ENCODE measurements at regions not wholly inside any gene's neighbourhood (a gene's known extent, or its start where the extent isn't known, plus 50 kb on each side); places are given as distances from the start of the nearest gene placed in this dataset.

DNA sequence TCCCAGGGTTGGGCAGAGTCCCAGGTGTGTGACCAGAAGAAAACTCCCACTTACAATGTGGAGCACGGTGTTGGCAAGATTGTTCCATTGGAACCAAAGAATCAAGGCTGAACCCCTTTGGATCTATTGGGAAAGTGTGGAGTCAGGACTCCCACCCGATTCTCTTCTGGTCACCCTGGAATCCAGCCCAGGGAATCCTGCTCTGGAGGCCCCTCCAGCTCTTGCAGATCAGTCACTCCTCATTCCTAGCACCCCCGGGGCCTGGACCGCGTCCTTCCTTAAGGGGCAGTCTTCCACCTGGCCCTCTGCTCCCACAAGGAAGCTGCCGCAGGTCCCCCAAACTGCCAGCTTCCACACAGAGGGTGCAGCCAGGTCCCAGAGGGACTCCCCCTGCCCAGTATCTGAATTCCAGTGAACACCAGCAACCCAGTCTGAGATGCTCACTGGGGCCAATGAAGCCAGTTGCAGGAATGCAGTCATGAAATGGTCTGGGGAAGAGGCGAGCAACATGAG is 170.1 kb downstream of the GADD45G start:
- Histone ChIP-seq H3K4me1 (ENCODE audit: insufficient read depth, low read length, poor library complexity, severe bottlenecking) (no peaks in the 10 kb centered on the region), H3K4me3 (ENCODE audit: low read depth, low read length, poor library complexity, severe bottlenecking) (no peak overlapping the region), H3K9me3 (ENCODE audit: low read depth, low read length, poor library complexity, severe bottlenecking) (no peaks in the 10 kb centered on the region), H3K27me3 (replicated peaks; ENCODE audit: insufficient read depth, low read depth, low read length, poor library complexity) (no peaks in the 10 kb centered on the region), H3K36me3 (ENCODE audit: insufficient read depth, low read length, poor library complexity, severe bottlenecking) (no peaks in the 10 kb centered on the region), H3K27ac (ENCODE audit: low read depth, low read length, poor library complexity, severe bottlenecking) (no peak overlapping the region)
- TF ChIP-seq, protein P1, sequence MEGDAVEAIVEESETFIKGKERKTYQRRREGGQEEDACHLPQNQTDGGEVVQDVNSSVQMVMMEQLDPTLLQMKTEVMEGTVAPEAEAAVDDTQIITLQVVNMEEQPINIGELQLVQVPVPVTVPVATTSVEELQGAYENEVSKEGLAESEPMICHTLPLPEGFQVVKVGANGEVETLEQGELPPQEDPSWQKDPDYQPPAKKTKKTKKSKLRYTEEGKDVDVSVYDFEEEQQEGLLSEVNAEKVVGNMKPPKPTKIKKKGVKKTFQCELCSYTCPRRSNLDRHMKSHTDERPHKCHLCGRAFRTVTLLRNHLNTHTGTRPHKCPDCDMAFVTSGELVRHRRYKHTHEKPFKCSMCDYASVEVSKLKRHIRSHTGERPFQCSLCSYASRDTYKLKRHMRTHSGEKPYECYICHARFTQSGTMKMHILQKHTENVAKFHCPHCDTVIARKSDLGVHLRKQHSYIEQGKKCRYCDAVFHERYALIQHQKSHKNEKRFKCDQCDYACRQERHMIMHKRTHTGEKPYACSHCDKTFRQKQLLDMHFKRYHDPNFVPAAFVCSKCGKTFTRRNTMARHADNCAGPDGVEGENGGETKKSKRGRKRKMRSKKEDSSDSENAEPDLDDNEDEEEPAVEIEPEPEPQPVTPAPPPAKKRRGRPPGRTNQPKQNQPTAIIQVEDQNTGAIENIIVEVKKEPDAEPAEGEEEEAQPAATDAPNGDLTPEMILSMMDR (conservative IDR thresholded peaks at IDR 0.05; ENCODE audit: low read depth, low read length), result no peak
- no peak for TF ChIP-seq EZH2 (IDR thresholded peaks at IDR 0.05; ENCODE audit: borderline replicate concordance, low read depth, low read length, poor library complexity, severe bottlenecking)
- no peak for DNase-seq (ENCODE audit: low spot score)
- ChIA-PET CTCF (no interaction called here), POLR2A (ENCODE audit: low non-redundant PET) (no interaction called here)
- no TSS peak for BruUV-seq (replicated peaks)
- intact Hi-C loops (cut with micrococcal nuclease; ENCODE audit: unreplicated experiment), result no loop called here

DNA sequence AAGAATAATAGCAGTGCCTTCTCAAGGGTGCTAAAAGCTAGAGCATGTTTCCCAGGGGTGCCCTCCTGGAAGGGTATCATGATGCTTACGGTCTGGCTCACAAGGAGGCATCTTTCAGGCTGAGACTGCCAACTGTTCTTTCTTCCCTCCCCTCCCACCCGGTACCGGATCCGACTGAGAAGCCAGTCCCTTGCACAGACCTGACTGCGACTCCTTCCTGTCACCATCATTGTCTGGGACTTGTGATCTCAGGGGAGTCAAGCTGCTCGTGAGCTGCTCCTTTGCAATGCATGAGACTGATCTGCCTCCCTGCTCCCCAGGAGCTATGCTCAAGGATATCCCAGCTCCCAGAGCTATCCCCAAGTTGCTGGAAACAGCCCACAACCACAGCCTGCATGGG is 170.8 kb downstream of the GADD45G start:
- Histone ChIP-seq H3K9me3 (ENCODE audit: low read depth, low read length, poor library complexity, severe bottlenecking) (no peaks in the 10 kb centered on the region), H3K36me3 (ENCODE audit: insufficient read depth, low read length, poor library complexity, severe bottlenecking) (no peaks in the 10 kb centered on the region), H3K27me3 (replicated peaks; ENCODE audit: insufficient read depth, low read depth, low read length, poor library complexity) (no peaks in the 10 kb centered on the region), H3K4me1 (ENCODE audit: insufficient read depth, low read length, poor library complexity, severe bottlenecking) (no peaks in the 10 kb centered on the region), H3K4me3 (ENCODE audit: low read depth, low read length, poor library complexity, severe bottlenecking) (no peak overlapping the region), H3K27ac (ENCODE audit: low read depth, low read length, poor library complexity, severe bottlenecking) (no peak overlapping the region)
- TF ChIP-seq EZH2 (IDR thresholded peaks at IDR 0.05; ENCODE audit: borderline replicate concordance, low read depth, low read length, poor library complexity, severe bottlenecking), result no peak
- TF ChIP-seq, protein P1 (conservative IDR thresholded peaks at IDR 0.05; ENCODE audit: low read depth, low read length), result no peak
- ChIA-PET POLR2A (ENCODE audit: low non-redundant PET) (no interaction called here), CTCF (no interaction called here)
- no TSS peak for BruUV-seq (replicated peaks)
- intact Hi-C loops (cut with micrococcal nuclease; ENCODE audit: unreplicated experiment), result no loop called here
- no peak for DNase-seq (ENCODE audit: low spot score)

DNA sequence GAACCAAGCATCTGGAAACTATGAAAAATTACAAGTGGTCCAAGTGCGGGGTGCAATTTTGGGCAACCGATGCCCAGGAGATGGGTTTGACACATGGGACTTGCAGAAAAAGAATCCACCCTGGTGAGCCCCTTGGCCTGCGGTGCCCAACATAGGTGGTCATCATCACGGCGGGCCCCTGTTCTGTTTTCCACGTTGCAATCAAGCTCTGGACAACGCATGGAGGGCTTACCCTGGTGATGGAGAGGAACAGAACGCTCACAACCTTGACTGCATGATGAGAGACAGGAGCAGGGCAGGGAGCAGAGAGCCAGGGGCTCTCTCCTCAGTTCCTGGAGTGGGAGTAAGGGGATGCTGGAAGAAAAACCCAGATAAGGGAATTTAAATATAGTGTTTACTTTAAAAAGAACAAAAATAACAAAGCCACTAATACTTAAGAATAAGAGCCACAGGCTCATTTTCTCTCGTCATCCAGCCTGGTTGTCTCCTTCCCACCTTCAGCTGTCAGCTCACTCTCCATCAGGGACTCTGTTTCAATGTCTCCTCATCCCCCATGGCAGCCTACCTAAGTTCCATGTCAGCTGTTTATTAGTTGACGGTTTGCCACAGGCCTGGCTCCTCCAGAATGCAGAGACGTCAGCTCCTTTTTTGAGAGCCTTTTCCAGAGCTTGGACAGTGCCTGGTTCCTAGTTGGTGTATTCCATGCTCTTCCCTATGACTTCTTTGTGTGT is 172.1 kb downstream of the GADD45G start:
- intact Hi-C loops (cut with micrococcal nuclease; ENCODE audit: unreplicated experiment), result no loop called here
- Histone ChIP-seq H3K36me3 (ENCODE audit: insufficient read depth, low read length, poor library complexity, severe bottlenecking) (no peaks in the 10 kb centered on the region), H3K4me1 (ENCODE audit: insufficient read depth, low read length, poor library complexity, severe bottlenecking) (no peaks in the 10 kb centered on the region), H3K4me3 (ENCODE audit: low read depth, low read length, poor library complexity, severe bottlenecking) (no peak overlapping the region), H3K9me3 (ENCODE audit: low read depth, low read length, poor library complexity, severe bottlenecking) (no peaks in the 10 kb centered on the region), H3K27ac (ENCODE audit: low read depth, low read length, poor library complexity, severe bottlenecking) (no peak overlapping the region), H3K27me3 (replicated peaks; ENCODE audit: insufficient read depth, low read depth, low read length, poor library complexity) (no peaks in the 10 kb centered on the region)
- POLR2A ChIA-PET (ENCODE audit: low non-redundant PET), result no interaction called here
- no peak for TF ChIP-seq EZH2 (IDR thresholded peaks at IDR 0.05; ENCODE audit: borderline replicate concordance, low read depth, low read length, poor library complexity, severe bottlenecking)
- TF ChIP-seq, protein P1 (conservative IDR thresholded peaks at IDR 0.05; ENCODE audit: low read depth, low read length), result no peak
- CTCF ChIA-PET, result interaction anchor here (0.7 kb wide), 1 partner anchor 174 kb away, joined by 4 read pairs; no protein-coding TSS in a partner anchor
- no peak for DNase-seq (ENCODE audit: low spot score)
- no TSS peak for BruUV-seq (replicated peaks)
